ENCODE measurements at regions not wholly inside any gene's neighbourhood (a gene's known extent, or its start where the extent isn't known, plus 50 kb on each side); places are given as distances from the start of the nearest gene placed in this dataset.

- DNase-seq = no peak
These were observed 94.8 kb downstream of the MIS18A start for GRCh38 chr21:32184065-32184464.

GRCh38 chr21:32183396-32183795 is 95.5 kb downstream of the MIS18A start:
- DNase-seq = peak in 2 of 3 donors; percentile 28 to 37

GRCh38 chr21:32182449-32182848 is 96.4 kb downstream of the MIS18A start:
- DNase-seq = peak in 1 of 3 donors; percentile 14

- DNase-seq = no peak
These were observed 97.4 kb downstream of the MIS18A start for GRCh38 chr21:32181457-32181856.

- no peak for DNase-seq
These were observed 104.0 kb downstream of the MIS18A start for GRCh38 chr21:32174819-32175218.

- DNase-seq = peak; percentile 28 to 64 (median 38)
These were observed 105.6 kb downstream of the MIS18A start for GRCh38 chr21:32173121-32173724.

- no peak for DNase-seq
These were observed 106.7 kb downstream of the MIS18A start for GRCh38 chr21:32172106-32172505.

- DNase-seq = no peak
These were observed 111.3 kb downstream of the MIS18A start for GRCh38 chr21:32167513-32167912.

GRCh38 chr21:32163386-32163785 is 115.5 kb downstream of the MIS18A start:
- DNase-seq = no peak

- DNase-seq = peak in 1 of 3 donors; percentile 62
These were observed 116.0 kb downstream of the MIS18A start for GRCh38 chr21:32162727-32163320.

- no peak for DNase-seq
These were observed 123.6 kb downstream of the MIS18A start for GRCh38 chr21:32155226-32155625.

- no peak for DNase-seq
These were observed 131.8 kb downstream of the MIS18A start for GRCh38 chr21:32147041-32147440.

- DNase-seq = no peak
These were observed 134.0 kb downstream of the MIS18A start for GRCh38 chr21:32144851-32145250.

GRCh38 chr21:32143241-32143939 is 135.5 kb downstream of the MIS18A start:
- DNase-seq = peak; percentile 83 to 93 (median 84)

- DNase-seq = peak in 1 of 3 donors; percentile 79
These were observed 137.6 kb downstream of the MIS18A start for GRCh38 chr21:32141318-32141633.

GRCh38 chr21:32140604-32141317 is 138.1 kb downstream of the MIS18A start:
- DNase-seq = peak; percentile 78 to 94 (median 88)

GRCh38 chr21:32140151-32140550 is 138.7 kb downstream of the MIS18A start:
- peak in 2 of 3 donors; percentile 54 to 66 for DNase-seq

GRCh38 chr21:32138658-32139057 is 140.2 kb downstream of the MIS18A start:
- no peak for DNase-seq

- DNase-seq = no peak
These were observed 140.9 kb downstream of the MIS18A start for GRCh38 chr21:32137931-32138330.

GRCh38 chr21:32137266-32137665 is 141.6 kb downstream of the MIS18A start:
- no peak for DNase-seq

GRCh38 chr21:32136546-32136945 is 142.3 kb downstream of the MIS18A start:
- no peak for DNase-seq
